MCF 10A (cell line): ENCODE measurements at regions not wholly inside any gene's neighbourhood (a gene's known extent, or its start where the extent isn't known, plus 50 kb on each side); places are given as distances from the start of the nearest gene placed in this dataset.
A peak's percentile ranks its signal among the peaks of the same experiment; 100 is the strongest.

Source experiments
- BruUV-seq: library from RNA; stranded (reverse); fragments of 400-500 nt; replicated peaks from 2 replicates; lab custom pipeline; 2021; lab: Mats Ljungman, UMichigan
- CTCF ChIA-PET: fragments of 300-600 bp; sonication (Branson Sonifier 250); formaldehyde crosslinking; extraction: SDS; loops from one replicate; lab custom pipeline; 2021; ENCODE audit warnings: antibody characterized with exemption, inconsistent platforms; lab: Yijun Ruan, JAX
- POLR2A ChIA-PET: fragments of 300-600, 350-650 bp; sonication (Branson Sonifier 250); formaldehyde crosslinking; extraction: SDS; loops from one replicate; lab custom pipeline; 2020; ENCODE audit warnings: antibody characterized with exemption, inconsistent platforms; lab: Yijun Ruan, JAX
- DNase-seq: peaks from one replicate; pipeline ENCODE4 v3.0.0-alpha.2; 2018; ENCODE audit not compliant: unreplicated experiment
- H3K27ac Mint-ChIP-seq: one replicate; pipeline ENCODE4 v1.8.0; 2022; ENCODE audit warnings: mild to moderate bottlenecking, low read depth, mixed read lengths; ENCODE audit not compliant: unreplicated experiment
- H3K27me3 Mint-ChIP-seq: one replicate; pipeline ENCODE4 v1.8.0; 2022; ENCODE audit warnings: mixed read lengths; ENCODE audit not compliant: insufficient read depth, unreplicated experiment
- H3K36me3 Mint-ChIP-seq: one replicate; pipeline ENCODE4 v1.8.0; 2022; ENCODE audit warnings: mild to moderate bottlenecking, moderate library complexity, mixed read lengths; ENCODE audit not compliant: insufficient read depth, unreplicated experiment
- H3K4me1 Mint-ChIP-seq: one replicate; pipeline ENCODE4 v1.8.0; 2022; ENCODE audit warnings: mixed read lengths; ENCODE audit not compliant: insufficient read depth, unreplicated experiment
- H3K4me3 Mint-ChIP-seq: one replicate; pipeline ENCODE4 v1.8.0; 2022; ENCODE audit warnings: mild to moderate bottlenecking, moderate library complexity, mixed read lengths; ENCODE audit not compliant: unreplicated experiment
- H3K9me3 Mint-ChIP-seq: one replicate; pipeline ENCODE4 v1.8.0; 2022; ENCODE audit warnings: mixed read lengths; ENCODE audit not compliant: unreplicated experiment
- intact Hi-C: fragments of 100-400 bp; cut with micrococcal nuclease; formaldehyde crosslinking; loops from 2 replicates; pipeline ENCODE4 v1.14.1; 2022
- TF ChIP-seq, protein P1 (sequence below): fragments of 200-600 bp; IDR thresholded peaks from one replicate; pipeline ENCODE4 v1.8.0; 2022; ENCODE audit warnings: antibody characterized with exemption, mild to moderate bottlenecking; ENCODE audit not compliant: unreplicated experiment

DNA sequence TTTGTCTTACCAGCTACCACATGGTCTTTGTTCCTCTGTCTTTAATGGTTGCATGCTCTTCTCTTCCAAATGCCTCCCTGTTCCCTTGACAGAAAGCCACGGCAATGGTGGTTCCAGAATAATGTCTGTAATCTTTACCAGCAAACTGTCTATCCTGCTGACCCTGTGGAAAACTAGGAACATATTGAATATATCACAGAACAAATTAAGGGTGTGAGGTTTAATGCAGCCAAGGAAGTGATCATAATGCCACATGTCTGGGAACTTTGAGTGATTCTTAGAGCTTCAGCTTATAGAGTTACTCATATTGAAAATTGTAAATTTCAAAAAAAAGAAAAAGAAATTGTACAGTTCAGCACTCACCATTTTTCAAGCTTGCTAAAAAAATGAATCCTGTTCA, 282.9 kb upstream of the RARB start:
- Mint-ChIP-seq H3K36me3 (no peaks in the 10 kb centered on the region), H3K4me3 (no peak overlapping the region), H3K27ac (no peak overlapping the region), H3K9me3 (no peaks in the 10 kb centered on the region), H3K27me3 (no peaks in the 10 kb centered on the region), H3K4me1 (no peaks in the 10 kb centered on the region)
- intact Hi-C loops: no loop called here
- TF ChIP-seq, protein P1, sequence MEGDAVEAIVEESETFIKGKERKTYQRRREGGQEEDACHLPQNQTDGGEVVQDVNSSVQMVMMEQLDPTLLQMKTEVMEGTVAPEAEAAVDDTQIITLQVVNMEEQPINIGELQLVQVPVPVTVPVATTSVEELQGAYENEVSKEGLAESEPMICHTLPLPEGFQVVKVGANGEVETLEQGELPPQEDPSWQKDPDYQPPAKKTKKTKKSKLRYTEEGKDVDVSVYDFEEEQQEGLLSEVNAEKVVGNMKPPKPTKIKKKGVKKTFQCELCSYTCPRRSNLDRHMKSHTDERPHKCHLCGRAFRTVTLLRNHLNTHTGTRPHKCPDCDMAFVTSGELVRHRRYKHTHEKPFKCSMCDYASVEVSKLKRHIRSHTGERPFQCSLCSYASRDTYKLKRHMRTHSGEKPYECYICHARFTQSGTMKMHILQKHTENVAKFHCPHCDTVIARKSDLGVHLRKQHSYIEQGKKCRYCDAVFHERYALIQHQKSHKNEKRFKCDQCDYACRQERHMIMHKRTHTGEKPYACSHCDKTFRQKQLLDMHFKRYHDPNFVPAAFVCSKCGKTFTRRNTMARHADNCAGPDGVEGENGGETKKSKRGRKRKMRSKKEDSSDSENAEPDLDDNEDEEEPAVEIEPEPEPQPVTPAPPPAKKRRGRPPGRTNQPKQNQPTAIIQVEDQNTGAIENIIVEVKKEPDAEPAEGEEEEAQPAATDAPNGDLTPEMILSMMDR: no peak
- no peak for DNase-seq
- no TSS peak for BruUV-seq
- POLR2A ChIA-PET: no interaction called here
- CTCF ChIA-PET: interaction anchor here (0.6 kb wide), 2 partner anchors 63 to 727 kb away, joined by 3 read pairs; no protein-coding TSS in a partner anchor

DNA sequence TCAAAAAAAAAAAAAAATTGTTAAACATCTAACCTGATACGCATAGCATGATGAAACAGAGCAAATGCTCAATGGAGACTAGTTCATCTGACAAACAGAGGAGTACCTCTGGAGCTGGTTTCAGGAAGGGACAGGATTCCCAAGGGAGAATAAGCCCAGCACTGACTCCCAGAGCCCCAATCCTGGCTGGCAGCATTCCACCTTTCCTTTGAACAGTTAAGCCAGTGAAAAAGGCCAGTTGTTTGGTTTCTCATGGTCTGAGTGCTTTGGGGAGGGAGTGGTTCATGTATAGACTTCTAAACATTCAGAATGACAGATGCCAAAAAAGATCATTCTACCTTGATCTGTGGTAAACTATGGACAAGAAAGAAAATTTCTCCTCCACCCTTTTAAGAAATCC, 277.9 kb upstream of the RARB start:
- H3K4me1 Mint-ChIP-seq: peaks cover 5% of the 10 kb centered on the region
- TF ChIP-seq, protein P1: no peak
- no TSS peak for BruUV-seq
- no peak for DNase-seq
- no peaks in the 10 kb centered on the region for H3K27me3 Mint-ChIP-seq
- H3K9me3 Mint-ChIP-seq: no peaks in the 10 kb centered on the region
- intact Hi-C loops: no loop called here
- H3K27ac Mint-ChIP-seq: no peak overlapping the region
- ChIA-PET POLR2A (no interaction called here), CTCF (interaction anchor here (0.7 kb wide), 2 partner anchors 378 to 932 kb away, joined by 3 read pairs; no protein-coding TSS in a partner anchor)
- H3K4me3 Mint-ChIP-seq: no peak overlapping the region
- H3K36me3 Mint-ChIP-seq: no peaks in the 10 kb centered on the region

DNA sequence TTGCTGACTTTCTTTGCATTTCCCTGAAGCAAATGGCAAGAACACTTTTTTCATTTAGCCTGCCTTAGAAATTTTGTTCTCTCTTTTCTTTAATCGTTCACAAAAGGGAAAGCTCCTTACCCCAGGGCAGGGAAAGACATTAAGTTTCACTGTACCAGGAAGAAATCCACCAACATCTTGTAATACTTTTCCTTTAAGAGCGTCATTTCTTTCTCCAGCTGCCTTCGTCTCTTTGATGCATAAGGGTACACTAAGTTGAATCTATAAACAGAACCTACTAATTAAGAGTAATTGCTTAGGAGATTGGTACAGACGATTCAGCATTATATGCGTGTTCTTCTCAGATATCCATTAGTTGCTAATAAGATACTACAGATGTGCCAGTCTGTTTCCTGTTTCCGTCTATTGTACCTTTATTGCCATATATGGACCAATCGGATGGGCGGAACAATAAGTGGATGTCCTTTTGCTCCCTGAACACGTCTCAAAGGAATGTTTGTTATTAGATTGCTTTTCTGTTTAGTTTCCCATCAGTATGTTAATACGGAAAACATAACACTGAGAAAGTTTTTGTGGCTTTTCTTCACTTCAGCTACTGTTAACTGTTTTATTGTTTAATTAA, 276.7 kb upstream of the RARB start:
- no peak overlapping the region for H3K27ac Mint-ChIP-seq
- intact Hi-C loops: no loop called here
- peak; percentile 23 for DNase-seq

GRCh38 chr3:25151903-25152295, 276.2 kb upstream of the RARB start:
- intact Hi-C loops: no loop called here
- ChIA-PET POLR2A (no interaction called here), CTCF (no interaction called here)
- no peaks in the 10 kb centered on the region for H3K9me3 Mint-ChIP-seq
- H3K4me1 Mint-ChIP-seq: peaks cover 12% of the 10 kb centered on the region
- BruUV-seq: no TSS peak
- no peaks in the 10 kb centered on the region for H3K36me3 Mint-ChIP-seq
- H3K4me3 Mint-ChIP-seq: peak overlapping the region; percentile 19
- no peaks in the 10 kb centered on the region for H3K27me3 Mint-ChIP-seq
- H3K27ac Mint-ChIP-seq: no peak overlapping the region
- no peak for DNase-seq
- TF ChIP-seq, protein P1: no peak

More for the DNA sequence above, 276.7 kb upstream of the RARB start:
- no peaks in the 10 kb centered on the region for H3K9me3 Mint-ChIP-seq
- no TSS peak for BruUV-seq
- TF ChIP-seq, protein P1: no peak
- no peaks in the 10 kb centered on the region for H3K27me3 Mint-ChIP-seq
- peaks cover 7% of the 10 kb centered on the region for H3K4me1 Mint-ChIP-seq
- H3K4me3 Mint-ChIP-seq: peak overlapping the region; percentile 19
- ChIA-PET POLR2A (no interaction called here), CTCF (interaction anchor here (0.6 kb wide), 1 partner anchor 415 kb away, joined by 3 read pairs; no protein-coding TSS in a partner anchor)
- no peaks in the 10 kb centered on the region for H3K36me3 Mint-ChIP-seq
